Lower lobe of right lung (tissue), 2 donors: ENCODE measurements at regions not wholly inside any gene's neighbourhood (a gene's known extent, or its start where the extent isn't known, plus 50 kb on each side); places are given as distances from the start of the nearest gene placed in this dataset.
A peak's percentile ranks its signal among the peaks of the same experiment; 100 is the strongest.

Experiments
- ATAC-seq, 2 donors: fragments of 200-7000 bp; cut with Tn5 transposase; one replicate each; pipeline ENCODE4 v1.9.1; 2020 to 2022; ENCODE audit warnings: mild to moderate bottlenecking in 2 of 2, moderate library complexity in 2 of 2
- DNase-seq: peaks from one replicate; pipeline ENCODE4 v3.0.0-alpha.2; 2020
- H3K27ac ChIP-seq: fragments of 200-600 bp; one replicate; pipeline ENCODE4 v1.8.0; 2022
- H3K27me3 ChIP-seq: fragments of 200-600 bp; one replicate; pipeline ENCODE4 v1.8.0; 2022; ENCODE audit warnings: low read depth
- H3K36me3 ChIP-seq: fragments of 200-600 bp; one replicate; pipeline ENCODE4 v1.8.0; 2022; ENCODE audit warnings: mild to moderate bottlenecking
- H3K4me1 ChIP-seq: fragments of 200-600 bp; one replicate; pipeline ENCODE4 v1.8.0; 2022
- H3K4me3 ChIP-seq: fragments of 200-600 bp; one replicate; pipeline ENCODE4 v1.8.0; 2022; ENCODE audit warnings: mild to moderate bottlenecking
- H3K9me3 ChIP-seq: fragments of 200-600 bp; one replicate; pipeline ENCODE4 v1.8.0; 2022
- intact Hi-C: fragments of 100-400 bp; cut with DNase I; formaldehyde crosslinking; loops from one replicate; pipeline ENCODE4 v1.11.0; 2022
- TF ChIP-seq, protein P1 (sequence below): fragments of 200-600 bp; IDR thresholded peaks from one replicate; pipeline ENCODE4 v1.8.0; 2022; ENCODE audit warnings: antibody characterized with exemption, mild to moderate bottlenecking
- donor health status: DM: no; HTN: yes; CAD: no; lungs with severe emphysema.

DNA sequence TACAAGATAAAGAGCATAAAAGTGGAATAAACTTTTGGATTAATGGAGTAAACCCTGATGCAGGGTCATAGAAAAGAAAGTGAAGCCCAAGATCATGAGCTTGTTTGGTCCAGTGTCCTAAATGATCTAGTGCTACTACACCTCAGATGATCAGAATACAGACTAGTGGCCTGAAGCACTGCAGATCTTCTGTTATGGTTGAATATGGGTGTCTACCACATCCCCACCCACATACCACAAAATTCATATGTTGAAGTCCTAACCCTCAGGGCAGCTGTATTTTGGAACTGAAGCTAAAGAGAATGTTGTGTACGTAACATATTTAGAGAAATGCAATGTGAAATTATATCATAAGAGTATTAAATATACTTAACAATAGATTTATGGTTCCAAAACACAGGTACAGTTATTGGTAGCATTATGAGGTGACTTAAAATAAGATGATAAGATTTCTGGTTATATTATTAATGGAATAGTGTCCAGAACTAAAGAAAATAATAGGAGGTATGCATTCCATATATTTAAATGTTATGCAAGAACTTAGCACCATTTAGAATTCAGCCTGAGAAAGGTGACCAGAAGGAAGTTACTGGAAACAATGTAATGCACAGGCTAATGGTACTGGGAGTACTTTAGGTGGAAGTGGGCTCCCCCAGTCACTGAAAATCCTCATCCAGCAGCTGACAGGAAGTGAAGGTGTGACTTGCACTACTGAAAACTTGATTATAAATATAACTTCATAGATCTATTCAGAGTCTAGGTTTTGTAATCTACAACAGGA, 1155.1 kb downstream of the TAF11L14 start:
- Histone ChIP-seq H3K36me3 (no peaks in the 10 kb centered on the region), H3K27ac (no peak overlapping the region), H3K4me1 (no peaks in the 10 kb centered on the region), H3K27me3 (no peaks in the 10 kb centered on the region), H3K4me3 (no peak overlapping the region), H3K9me3 (no peaks in the 10 kb centered on the region)
- intact Hi-C loops = no loop called here
- no peak for DNase-seq
- ATAC-seq = no peak
- TF ChIP-seq, protein P1, sequence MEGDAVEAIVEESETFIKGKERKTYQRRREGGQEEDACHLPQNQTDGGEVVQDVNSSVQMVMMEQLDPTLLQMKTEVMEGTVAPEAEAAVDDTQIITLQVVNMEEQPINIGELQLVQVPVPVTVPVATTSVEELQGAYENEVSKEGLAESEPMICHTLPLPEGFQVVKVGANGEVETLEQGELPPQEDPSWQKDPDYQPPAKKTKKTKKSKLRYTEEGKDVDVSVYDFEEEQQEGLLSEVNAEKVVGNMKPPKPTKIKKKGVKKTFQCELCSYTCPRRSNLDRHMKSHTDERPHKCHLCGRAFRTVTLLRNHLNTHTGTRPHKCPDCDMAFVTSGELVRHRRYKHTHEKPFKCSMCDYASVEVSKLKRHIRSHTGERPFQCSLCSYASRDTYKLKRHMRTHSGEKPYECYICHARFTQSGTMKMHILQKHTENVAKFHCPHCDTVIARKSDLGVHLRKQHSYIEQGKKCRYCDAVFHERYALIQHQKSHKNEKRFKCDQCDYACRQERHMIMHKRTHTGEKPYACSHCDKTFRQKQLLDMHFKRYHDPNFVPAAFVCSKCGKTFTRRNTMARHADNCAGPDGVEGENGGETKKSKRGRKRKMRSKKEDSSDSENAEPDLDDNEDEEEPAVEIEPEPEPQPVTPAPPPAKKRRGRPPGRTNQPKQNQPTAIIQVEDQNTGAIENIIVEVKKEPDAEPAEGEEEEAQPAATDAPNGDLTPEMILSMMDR = no peak

DNA sequence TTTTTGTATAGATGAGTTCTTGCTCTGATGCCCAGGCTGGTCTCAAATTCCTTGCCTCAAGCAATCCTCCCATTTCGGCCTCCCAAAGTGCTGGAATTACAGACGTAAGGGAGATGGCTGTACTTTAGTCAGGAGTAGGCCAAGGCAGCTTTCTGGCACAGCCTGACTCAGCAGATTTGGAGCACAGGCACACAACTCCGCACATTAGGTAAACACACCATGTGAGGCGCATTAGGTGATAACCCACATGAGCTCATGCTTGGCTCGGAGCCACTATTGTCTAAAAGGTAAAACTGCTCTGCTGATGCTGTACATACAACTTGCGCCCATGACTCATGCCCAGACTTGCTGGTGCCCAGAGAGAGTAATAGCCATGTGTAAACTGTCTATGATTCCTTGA, 1157.9 kb downstream of the TAF11L14 start:
- Histone ChIP-seq H3K27me3 (no peaks in the 10 kb centered on the region), H3K4me1 (no peaks in the 10 kb centered on the region), H3K4me3 (no peak overlapping the region), H3K36me3 (no peaks in the 10 kb centered on the region), H3K9me3 (no peaks in the 10 kb centered on the region), H3K27ac (no peak overlapping the region)
- ATAC-seq (peak in 1 of 2 donors; percentile 11), DNase-seq (no peak)
- TF ChIP-seq, protein P1 = no peak
- intact Hi-C loops = no loop called here

DNA sequence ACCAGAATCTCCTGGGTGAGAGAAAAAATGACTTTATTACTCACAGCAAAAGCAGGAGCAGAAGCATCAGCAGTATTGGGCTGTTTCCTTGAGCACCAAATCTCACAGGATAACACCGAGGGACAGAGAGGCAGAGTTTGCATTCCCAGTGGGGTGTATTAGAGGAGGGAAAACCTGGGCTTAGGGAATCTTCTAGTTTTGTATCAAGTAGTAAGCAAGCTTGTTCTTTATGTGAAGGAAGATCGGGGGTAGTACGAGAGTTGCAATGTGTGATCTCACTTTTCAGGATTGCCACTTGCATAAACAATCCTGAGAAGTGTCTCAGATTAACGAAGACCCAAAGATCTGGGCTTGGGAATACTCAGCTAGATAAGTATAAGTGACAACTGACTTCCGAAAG, 1163.0 kb downstream of the TAF11L14 start:
- intact Hi-C loops = no loop called here
- DNase-seq (no peak), ATAC-seq (no peak)
- H3K9me3 ChIP-seq = no peaks in the 10 kb centered on the region
- H3K27me3 ChIP-seq = no peaks in the 10 kb centered on the region
- no peak overlapping the region for H3K4me3 ChIP-seq
- no peak overlapping the region for H3K27ac ChIP-seq
- TF ChIP-seq, protein P1 = no peak
- no peaks in the 10 kb centered on the region for H3K4me1 ChIP-seq
- H3K36me3 ChIP-seq = no peaks in the 10 kb centered on the region

DNA sequence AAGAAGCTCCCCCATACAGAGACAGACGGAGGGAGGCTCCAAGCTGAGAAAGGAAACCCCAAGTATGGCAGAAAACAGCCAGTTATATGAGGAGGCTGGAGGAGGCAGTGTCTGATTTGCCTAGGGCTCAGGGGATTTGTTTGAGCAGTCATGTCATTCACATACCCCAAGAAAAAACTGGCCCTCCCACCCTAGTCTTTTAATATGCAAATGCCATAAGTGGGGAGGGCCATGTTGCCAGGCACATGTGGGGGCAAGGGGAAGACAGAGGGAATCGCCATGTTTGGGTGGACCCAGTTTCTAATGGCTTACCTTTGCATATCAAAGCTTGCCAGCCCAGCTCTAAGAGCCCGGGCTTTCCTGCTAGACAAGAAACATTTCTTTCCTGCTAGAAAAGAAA, 1163.8 kb downstream of the TAF11L14 start:
- TF ChIP-seq, protein P1 = no peak
- no peak overlapping the region for H3K4me3 ChIP-seq
- no peak overlapping the region for H3K27ac ChIP-seq
- no peaks in the 10 kb centered on the region for H3K4me1 ChIP-seq
- no peak for ATAC-seq
- H3K9me3 ChIP-seq = no peaks in the 10 kb centered on the region
- no peaks in the 10 kb centered on the region for H3K27me3 ChIP-seq
- no peak for DNase-seq
- intact Hi-C loops = no loop called here
- H3K36me3 ChIP-seq = no peaks in the 10 kb centered on the region

DNA sequence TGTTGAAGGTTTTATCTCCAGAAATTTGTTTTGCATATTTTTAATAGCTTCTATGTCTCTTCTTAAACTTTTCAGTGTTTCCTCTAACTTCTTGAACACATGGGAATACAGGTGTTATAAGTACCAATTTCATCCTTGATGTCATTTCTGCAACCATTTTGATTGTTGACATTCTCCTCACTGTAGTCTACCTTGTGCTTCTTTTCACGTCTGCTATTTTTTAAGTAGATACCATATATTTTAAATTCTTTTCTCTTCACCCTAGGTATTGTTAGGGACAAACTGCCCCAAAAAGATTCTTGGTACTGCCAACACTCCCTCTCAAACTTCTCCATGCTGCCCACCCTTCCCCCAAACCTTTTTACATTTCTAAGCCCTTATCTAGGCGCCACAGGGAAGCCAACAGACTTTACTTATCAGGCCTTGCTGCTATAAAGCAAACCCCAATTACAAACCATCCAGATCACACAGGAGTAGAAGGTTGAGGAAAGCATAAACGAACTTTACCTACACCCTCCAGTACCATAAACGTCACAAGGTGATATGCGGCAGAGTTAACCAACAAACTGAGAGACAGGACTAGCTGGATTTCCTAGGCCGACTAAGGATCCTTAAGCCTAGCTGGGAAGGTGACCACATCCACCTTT, 1165.3 kb downstream of the TAF11L14 start:
- DNase-seq (no peak), ATAC-seq (no peak)
- H3K4me1 ChIP-seq = no peaks in the 10 kb centered on the region
- no peaks in the 10 kb centered on the region for H3K9me3 ChIP-seq
- TF ChIP-seq, protein P1 = no peak
- intact Hi-C loops = no loop called here
- H3K4me3 ChIP-seq = no peak overlapping the region
- no peak overlapping the region for H3K27ac ChIP-seq
- H3K36me3 ChIP-seq = no peaks in the 10 kb centered on the region
- no peaks in the 10 kb centered on the region for H3K27me3 ChIP-seq
